ENCODE measurements at regions not wholly inside any gene's neighbourhood (a gene's known extent, or its start where the extent isn't known, plus 50 kb on each side); places are given as distances from the start of the nearest gene placed in this dataset.

DNA sequence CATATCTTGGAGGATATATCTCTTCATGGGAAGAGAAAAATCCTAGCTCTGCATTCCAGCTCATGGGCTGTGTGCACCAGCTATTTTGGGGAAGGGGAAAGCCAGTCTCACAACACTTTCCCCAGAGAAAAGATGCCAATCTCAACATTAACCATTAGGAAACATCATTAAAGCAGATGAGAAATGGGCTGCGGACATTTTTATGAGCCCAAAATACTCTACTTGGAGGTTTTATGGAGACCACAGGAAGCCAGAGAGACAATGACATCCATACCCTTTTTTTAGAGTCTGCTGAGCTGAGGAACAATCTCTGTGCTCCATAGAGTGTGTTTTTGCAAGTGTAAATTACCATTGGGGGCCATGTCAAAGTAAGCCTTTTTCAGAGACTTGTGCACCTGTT lies 213.7 kb downstream of the TRIB2 start:
- no peak for TF ChIP-seq ZNF124 (CRISPR knock-in tag; IDR thresholded peaks at IDR 0.05)
- TF ChIP-seq HDAC1 (IDR thresholded peaks at IDR 0.05) = no peak
- no peak for TF ChIP-seq CEBPB (tag; IDR thresholded peaks at IDR 0.05)
- no peak for TF ChIP-seq BRD4 (IDR thresholded peaks at IDR 0.05)
- Histone ChIP-seq H3K9me3 (replicated peaks; ENCODE audit: control insufficient read depth, insufficient read depth, low read depth, low read length) (no peaks in the 10 kb centered on the region), H3K79me2 (ENCODE audit: control insufficient read depth, insufficient read depth, low read length) (no peaks in the 10 kb centered on the region), H3K9me1 (ENCODE audit: control insufficient read depth, insufficient read depth, low read length) (no peaks in the 10 kb centered on the region), H3K4me1 (replicated peaks in 1 of 2; ENCODE audit: control insufficient read depth in 2 of 2, insufficient read depth in 2 of 2, low read length in 2 of 2) (no peaks in the 10 kb centered on the region; a peak in 2 of 5 replicates), H3K4me2 (ENCODE audit: insufficient read depth, low read length) (no peak overlapping the region), H3K27me3 (ENCODE audit: control insufficient read depth in 2 of 2, insufficient read depth in 2 of 2, low read length in 2 of 2) (peaks cover 0 to 3% of the 10 kb centered on the region in 2 experiments; a peak in 1 of 5 replicates), H3K27ac (ENCODE audit: extremely low read depth, low read depth, low read length) (no peak overlapping the region), H3K36me3 (ENCODE audit: control insufficient read depth, insufficient read depth, low read length) (no peaks in the 10 kb centered on the region), H3K4me3 (no peak overlapping the region), H4K20me1 (replicated peaks; ENCODE audit: control insufficient read depth, insufficient read depth, low read length) (no peaks in the 10 kb centered on the region), H2AFZ (ENCODE audit: low read depth, low read length) (no peak overlapping the region), H3K9ac (ENCODE audit: insufficient read depth in 1 of 2, low read depth in 2 of 2, low read length in 2 of 2) (no peak overlapping the region)
- no peak for DNase-seq (ENCODE audit: extremely low read depth in 1 of 4, low spot score in 3 of 4)
- ChIA-PET POLR2A (interaction anchor here (0.7 kb wide), 2 partner anchors 362 to 443 kb away, joined by 3 to 4 read pairs; no protein-coding TSS in a partner anchor), CTCF (ENCODE audit: low intra/inter-chr PET ratio) (no interaction called here)
- BruUV-seq (replicated peaks) = no TSS peak
- in situ Hi-C loops (cut with MboI) (no loop called here), intact Hi-C loops (cut with micrococcal nuclease) (loop anchor here (2.0 to 5.0 kb wide), 2 partner anchors 76 to 498 kb away; no protein-coding TSS in a partner anchor)
- no peak for FAIRE-seq
- 0% methylated on average over 1 of the region's 1 CpG for WGBS (ENCODE audit: insufficient coverage, low coverage, missing lambda C conversion rate)
- ATAC-seq = no peak

DNA sequence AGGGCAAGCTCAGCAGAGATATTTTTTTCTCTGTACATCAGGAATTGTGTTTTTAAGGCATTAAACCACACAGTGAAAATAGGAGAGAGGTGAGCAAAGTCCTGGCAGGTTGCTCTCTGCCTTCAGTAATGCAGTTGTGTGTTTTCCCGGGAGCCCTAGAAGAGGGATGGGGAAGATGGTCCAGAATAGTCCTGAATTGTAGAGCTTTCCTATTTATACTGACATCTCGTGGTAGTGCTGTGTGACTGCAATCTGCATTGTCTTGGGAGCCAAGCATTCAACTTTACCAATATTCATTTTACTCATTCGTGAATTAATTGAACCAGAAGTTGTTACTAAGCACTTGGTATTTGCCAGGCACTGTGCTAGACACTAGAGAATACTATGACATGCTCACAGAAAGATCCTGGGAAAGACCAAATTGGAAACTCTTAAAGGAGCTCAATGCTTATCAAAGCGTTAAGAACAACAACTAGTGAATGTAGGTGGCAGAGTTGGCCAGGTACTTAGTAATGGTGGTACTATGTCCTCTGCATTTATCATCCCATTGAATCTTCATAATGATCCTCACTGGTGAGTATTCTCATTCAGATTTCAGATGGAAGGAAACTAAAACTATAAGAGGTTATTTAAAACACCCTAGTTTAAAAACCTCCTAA lies 214.6 kb downstream of the TRIB2 start:
- Histone ChIP-seq H2AFZ (ENCODE audit: low read depth, low read length) (no peak overlapping the region), H3K9me3 (replicated peaks; ENCODE audit: control insufficient read depth, insufficient read depth, low read depth, low read length) (no peaks in the 10 kb centered on the region), H3K9me1 (ENCODE audit: control insufficient read depth, insufficient read depth, low read length) (no peaks in the 10 kb centered on the region), H3K36me3 (ENCODE audit: control insufficient read depth, insufficient read depth, low read length) (no peaks in the 10 kb centered on the region), H3K4me1 (replicated peaks in 1 of 2; ENCODE audit: control insufficient read depth in 2 of 2, insufficient read depth in 2 of 2, low read length in 2 of 2) (no peaks in the 10 kb centered on the region; a peak in 2 of 5 replicates), H4K20me1 (replicated peaks; ENCODE audit: control insufficient read depth, insufficient read depth, low read length) (no peaks in the 10 kb centered on the region), H3K27me3 (ENCODE audit: control insufficient read depth in 2 of 2, insufficient read depth in 2 of 2, low read length in 2 of 2) (peaks cover 0 to 3% of the 10 kb centered on the region in 2 experiments; a peak in 1 of 5 replicates), H3K9ac (ENCODE audit: insufficient read depth in 1 of 2, low read depth in 2 of 2, low read length in 2 of 2) (no peak overlapping the region), H3K4me3 (no peak overlapping the region), H3K27ac (ENCODE audit: extremely low read depth, low read depth, low read length) (no peak overlapping the region), H3K4me2 (ENCODE audit: insufficient read depth, low read length) (no peak overlapping the region), H3K79me2 (ENCODE audit: control insufficient read depth, insufficient read depth, low read length) (no peaks in the 10 kb centered on the region)
- intact Hi-C loops (cut with micrococcal nuclease) = loop anchor here (1.0 to 5.0 kb wide), 3 partner anchors 75 to 499 kb away; no protein-coding TSS in a partner anchor
- FAIRE-seq = peak; percentile 89
- WGBS (ENCODE audit: insufficient coverage, low coverage, missing lambda C conversion rate) = 13% methylated on average over 4 of the region's 4 CpGs
- ChIA-PET POLR2A (interaction anchor here (0.6 kb wide), 1 partner anchor 21 kb away, joined by 4 read pairs; no protein-coding TSS in a partner anchor), CTCF (ENCODE audit: low intra/inter-chr PET ratio) (interaction anchor here (0.6 kb wide), 1 partner anchor 1102 kb away, joined by 3 read pairs; no protein-coding TSS in a partner anchor)
- peak in 3 of 4 experiments; percentile 9 to 44 (median 27) for DNase-seq (ENCODE audit: extremely low read depth in 1 of 4, low spot score in 3 of 4)
- no TSS peak for BruUV-seq (replicated peaks)
- in situ Hi-C loops (cut with MboI) = no loop called here
- ATAC-seq = peak; percentile 84
- TF ChIP-seq SMC3 (conservative IDR thresholded peaks at IDR 0.05; ENCODE audit: insufficient read depth, low read depth, low read length) (peak; percentile 56; the same call in 1 of the 2 replicates), CBX8 (IDR thresholded peaks at IDR 0.05; ENCODE audit: borderline replicate concordance, extremely low read depth, low read depth, low read length, poor library complexity, severe bottlenecking) (no peak), RAD21 (CRISPR knock-in tag; conservative IDR thresholded peaks at IDR 0.05 in 1 of 2, IDR thresholded peaks at IDR 0.05 in 1 of 2) (peak; percentile 56 to 71), ZNF217 (CRISPR knock-in tag; IDR thresholded peaks at IDR 0.05) (no peak)
- TF ChIP-seq, protein P1, sequence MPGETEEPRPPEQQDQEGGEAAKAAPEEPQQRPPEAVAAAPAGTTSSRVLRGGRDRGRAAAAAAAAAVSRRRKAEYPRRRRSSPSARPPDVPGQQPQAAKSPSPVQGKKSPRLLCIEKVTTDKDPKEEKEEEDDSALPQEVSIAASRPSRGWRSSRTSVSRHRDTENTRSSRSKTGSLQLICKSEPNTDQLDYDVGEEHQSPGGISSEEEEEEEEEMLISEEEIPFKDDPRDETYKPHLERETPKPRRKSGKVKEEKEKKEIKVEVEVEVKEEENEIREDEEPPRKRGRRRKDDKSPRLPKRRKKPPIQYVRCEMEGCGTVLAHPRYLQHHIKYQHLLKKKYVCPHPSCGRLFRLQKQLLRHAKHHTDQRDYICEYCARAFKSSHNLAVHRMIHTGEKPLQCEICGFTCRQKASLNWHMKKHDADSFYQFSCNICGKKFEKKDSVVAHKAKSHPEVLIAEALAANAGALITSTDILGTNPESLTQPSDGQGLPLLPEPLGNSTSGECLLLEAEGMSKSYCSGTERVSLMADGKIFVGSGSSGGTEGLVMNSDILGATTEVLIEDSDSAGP (CRISPR knock-in tag; IDR thresholded peaks at IDR 0.05) = no peak
